K562 (cell line): ENCODE measurements at regions not wholly inside any gene's neighbourhood (a gene's known extent, or its start where the extent isn't known, plus 50 kb on each side); places are given as distances from the start of the nearest gene placed in this dataset.

Experiments used
- ATAC-seq: fragments of 200-7000 bp; cut with Tn5 transposase; 3 replicates; pipeline ENCODE4 v1.9.1; 2020; ENCODE audit warnings: moderate library complexity
- BruUV-seq: library from RNA; stranded (reverse); fragments of 400-500 nt; replicated peaks from 2 replicates; lab custom pipeline; 2021; lab: Mats Ljungman, UMichigan
- CTCF ChIA-PET: fragments of 300-600 bp; formaldehyde crosslinking; extraction: SDS; loops from one replicate; lab custom pipeline; 2021; ENCODE audit warnings: low intra/inter-chr PET ratio; lab: Yijun Ruan, JAX
- POLR2A ChIA-PET: fragments of 300-600, 350-650 bp; sonication (Branson Sonifier 250); formaldehyde crosslinking; extraction: SDS; loops from one replicate; lab custom pipeline; 2021; ENCODE audit warnings: antibody characterized with exemption, inconsistent platforms; lab: Yijun Ruan, JAX
- DNase-seq, 4 experiments: peaks; one replicate each; pipeline versions ENCODE4 v3.0.0 to v3.0.0-alpha.2; 2011 to 2018; ENCODE audit warnings: low spot score in 3 of 4, mixed read lengths in 3 of 4; ENCODE audit errors: extremely low read depth in 1 of 4
- FAIRE-seq: peaks from 2 replicates; lab custom pipeline; 2011; peaks lifted over from hg19 to GRCh38; lab: Jason Lieb, UNC
- H2AFZ ChIP-seq: 2 replicates; pipeline ENCODE4 v1.6.0; 2011; ENCODE audit warnings: low read depth, low read length, control low read depth, inconsistent platforms
- H3K27ac ChIP-seq: fragments of 200-600 bp; 3 replicates; pipeline ENCODE4 v1.8.0; 2011; ENCODE audit warnings: low read depth, mild to moderate bottlenecking, control low read depth, inconsistent platforms, low read length, moderate library complexity, mixed read lengths; ENCODE audit errors: extremely low read depth
- H3K27me3 ChIP-seq, 2 experiments: fragments of 300-600 bp in 1 of 2; 2 replicates in 1 of 2; 3 replicates in 1 of 2; pipeline versions ENCODE4 v1.6.0 to v1.8.0; 2011; ENCODE audit warnings: inconsistent platforms in 2 of 2, low read length in 2 of 2, mild to moderate bottlenecking in 1 of 2, mixed read lengths in 1 of 2, moderate library complexity in 1 of 2; ENCODE audit not compliant: control insufficient read depth in 2 of 2, insufficient read depth in 2 of 2
- H3K36me3 ChIP-seq: fragments of 300-600 bp; 3 replicates; pipeline ENCODE4 v1.8.0; 2011; ENCODE audit warnings: mild to moderate bottlenecking, low read length, inconsistent platforms; ENCODE audit not compliant: control insufficient read depth, insufficient read depth
- H3K4me1 ChIP-seq, 2 experiments: fragments of 200-600 bp in 1 of 2; replicated peaks in 1 of 2; 2 replicates in 1 of 2; 3 replicates in 1 of 2; pipeline versions ENCODE4 v1.5.1 to v1.8.0; 2011; ENCODE audit warnings: inconsistent platforms in 2 of 2, low read length in 2 of 2, mild to moderate bottlenecking in 1 of 2, mixed read lengths in 1 of 2, moderate library complexity in 1 of 2; ENCODE audit not compliant: control insufficient read depth in 2 of 2, insufficient read depth in 2 of 2
- H3K4me2 ChIP-seq: 2 replicates; pipeline ENCODE4 v1.6.1; 2011; ENCODE audit warnings: low read length, control low read depth, inconsistent platforms, mixed read lengths; ENCODE audit not compliant: insufficient read depth
- H3K4me3 ChIP-seq: fragments of 200-600 bp; sonication (generic), shearing (Covaris generic); 2 replicates; pipeline ENCODE4 v1.5.1; 2016; ENCODE audit warnings: control low read depth, inconsistent platforms
- H3K79me2 ChIP-seq: fragments of 200-600 bp; 3 replicates; pipeline ENCODE4 v1.8.0; 2011; ENCODE audit warnings: low read length, inconsistent platforms; ENCODE audit not compliant: control insufficient read depth, insufficient read depth
- H3K9ac ChIP-seq, 2 experiments: 2 replicates each; pipeline versions ENCODE4 v1.6.0 to v1.6.1; 2011; ENCODE audit warnings: low read depth in 2 of 2, low read length in 2 of 2, control low read depth in 1 of 2, inconsistent platforms in 1 of 2, mild to moderate bottlenecking in 1 of 2, mixed read lengths in 1 of 2; ENCODE audit not compliant: insufficient read depth in 1 of 2
- H3K9me1 ChIP-seq: one replicate; pipeline ENCODE4 v1.6.0; 2011; ENCODE audit warnings: inconsistent platforms, mild to moderate bottlenecking, low read length, moderate library complexity; ENCODE audit not compliant: control insufficient read depth, insufficient read depth
- H3K9me3 ChIP-seq: replicated peaks from 2 replicates; pipeline ENCODE4 v1.5.1; 2011; ENCODE audit warnings: low read depth, low read length, inconsistent platforms; ENCODE audit not compliant: control insufficient read depth, insufficient read depth
- H4K20me1 ChIP-seq: replicated peaks from 2 replicates; pipeline ENCODE4 v1.6.1; 2011; ENCODE audit warnings: low read length, inconsistent platforms, mixed read lengths; ENCODE audit not compliant: control insufficient read depth, insufficient read depth
- ATF4 ChIP-seq: fragments of 450-650 bp; formaldehyde crosslinking; IDR thresholded peaks from 2 replicates; pipeline ENCODE4 v1.4.0; 2022; ENCODE audit warnings: mild to moderate bottlenecking, moderate library complexity
- BRF1 ChIP-seq: IDR thresholded peaks from 3 replicates; pipeline ENCODE4 v1.6.1; 2011; ENCODE audit warnings: borderline replicate concordance, mild to moderate bottlenecking; ENCODE audit not compliant: insufficient read length; ENCODE audit errors: extremely low read depth
- CBX3 ChIP-seq, 2 experiments: IDR thresholded peaks; 1 replicate in 1 of 2; 2 replicates in 1 of 2; pipeline ENCODE4 v1.6.1; 2012; ENCODE audit warnings: inconsistent platforms in 2 of 2, low read length in 2 of 2, borderline replicate concordance in 1 of 2, control low read depth in 1 of 2
- ETV1 ChIP-seq: fragments of 450-650 bp; conservative IDR thresholded peaks from 2 replicates; pipeline ENCODE4 v1.6.1; 2016; ENCODE audit warnings: missing genetic modification characterization, control low read depth, low read depth, missing compliant biosample characterization
- GABPA ChIP-seq: fragments of 200-800 bp; sonication (Bioruptor generic); conservative IDR thresholded peaks from 2 replicates; pipeline ENCODE4 v1.6.1; 2016; ENCODE audit warnings: low read depth, missing genetic modification characterization, missing compliant biosample characterization
- GATA2 ChIP-seq: sonication (generic); formaldehyde crosslinking; IDR thresholded peaks from 2 replicates; pipeline ENCODE4 v1.4.0; 2020; ENCODE audit warnings: mild to moderate bottlenecking, missing genetic modification reagents
- ILF3 ChIP-seq: fragments of 450-650 bp; IDR thresholded peaks from 2 replicates; pipeline ENCODE4 v1.6.1; 2018; ENCODE audit warnings: antibody characterized with exemption, mild to moderate bottlenecking, moderate library complexity, borderline replicate concordance
- KDM5B ChIP-seq: fragments of 200-600 bp; sonication (generic); IDR thresholded peaks from 2 replicates; pipeline ENCODE4 v1.6.1; 2012; ENCODE audit warnings: low read depth, mild to moderate bottlenecking, moderate library complexity, low read length, control low read depth, inconsistent platforms; ENCODE audit not compliant: insufficient replicate concordance
- MAFK ChIP-seq: IDR thresholded peaks from 2 replicates; pipeline ENCODE4 v1.6.1; 2011; ENCODE audit warnings: low read length, improper control_type of control experiment
- MEIS2 ChIP-seq: fragments of 450-650 bp; IDR thresholded peaks from 2 replicates; pipeline ENCODE4 v1.6.1; 2014; ENCODE audit warnings: mild to moderate bottlenecking; ENCODE audit not compliant: partially characterized antibody
- PCBP2 ChIP-seq: fragments of 200-400 bp; formaldehyde crosslinking; IDR thresholded peaks from 2 replicates; pipeline ENCODE4 v1.6.1; 2018; ENCODE audit warnings: low read length, low read depth, mild to moderate bottlenecking, moderate library complexity; ENCODE audit not compliant: poor library complexity, severe bottlenecking
- POLR2AphosphoS5 ChIP-seq: IDR thresholded peaks from 2 replicates; pipeline ENCODE4 v1.6.1; 2011; ENCODE audit warnings: mild to moderate bottlenecking, low read depth, low read length, moderate library complexity; ENCODE audit not compliant: control insufficient read depth, insufficient read depth
- POLR2H ChIP-seq: IDR thresholded peaks from 2 replicates; pipeline ENCODE4 v1.6.1; 2016; ENCODE audit warnings: missing genetic modification characterization, low read depth, mild to moderate bottlenecking, control low read depth, missing compliant biosample characterization, moderate library complexity
- RFX1 ChIP-seq: fragments of 450-650 bp; IDR thresholded peaks from 2 replicates; pipeline ENCODE4 v1.6.1; 2016; ENCODE audit warnings: mild to moderate bottlenecking, moderate library complexity
- SIRT6 ChIP-seq: IDR thresholded peaks from one replicate; pipeline ENCODE4 v1.6.1; 2012; ENCODE audit warnings: low read depth, mild to moderate bottlenecking, control low read depth, inconsistent platforms, low read length, moderate library complexity
- SRSF3 ChIP-seq: fragments of 200-400 bp; formaldehyde crosslinking; IDR thresholded peaks from 2 replicates; pipeline ENCODE4 v1.6.1; 2016; ENCODE audit warnings: mild to moderate bottlenecking, low read length, moderate library complexity; ENCODE audit not compliant: insufficient read depth
- YBX1 ChIP-seq: fragments of 450-650 bp; IDR thresholded peaks from 2 replicates; pipeline ENCODE4 v1.7.1; 2016; ENCODE audit warnings: mild to moderate bottlenecking
- ZC3H4 ChIP-seq: sonication (generic); formaldehyde crosslinking; IDR thresholded peaks from 2 replicates; pipeline ENCODE4 v1.9.0; 2021; ENCODE audit warnings: missing genetic modification reagents, borderline replicate concordance
- ZNF398 ChIP-seq: fragments of 250-450 bp; sonication (Bioruptor Pico); IDR thresholded peaks from 2 replicates; pipeline ENCODE4 v1.8.0; 2021; ENCODE audit warnings: moderate library complexity, mild to moderate bottlenecking, inconsistent platforms
- ZNF41 ChIP-seq: fragments of 250-450 bp; sonication (Bioruptor Pico); conservative IDR thresholded peaks from 2 replicates; pipeline ENCODE4 v1.4.0; 2020; ENCODE audit warnings: mild to moderate bottlenecking
- WGBS: fragments of 100-300 bp; shearing (Covaris generic); methylation state at CpG from one replicate; pipeline ENCODE4 v1.1.6; 2016; ENCODE audit warnings: low coverage, mixed read lengths; ENCODE audit not compliant: insufficient coverage; ENCODE audit errors: missing lambda C conversion rate; 5-methylcytosine and 5-hydroxymethylcytosine counted together
- in situ Hi-C: fragments of 300-500 bp; cut with MboI; formaldehyde crosslinking; loops from 4 replicates; pipeline ENCODE4 v1.15.0; 2018; ENCODE audit warnings: inconsistent platforms, mixed read lengths
- intact Hi-C: fragments of 100-400 bp; cut with micrococcal nuclease; formaldehyde crosslinking; loops from 2 replicates; pipeline ENCODE4 v1.14.2; 2022

- 3% methylated on average over 12 of the region's 12 CpGs for WGBS
- BruUV-seq, result no TSS peak
- no peak for FAIRE-seq
- Histone ChIP-seq H2AFZ (peak overlapping the region; percentile 7; the same call in 1 of the 2 replicates), H3K9me1 (no peaks in the 10 kb centered on the region), H4K20me1 (no peaks in the 10 kb centered on the region; the same call in 1 of the 2 replicates), H3K79me2 (no peaks in the 10 kb centered on the region), H3K9me3 (no peaks in the 10 kb centered on the region), H3K27me3 (peaks cover 0 to 4% of the 10 kb centered on the region in 2 experiments; a peak in 1 of 5 replicates), H3K4me2 (peak overlapping the region; percentile 56; the same call in 1 of the 2 replicates), H3K4me1 (peaks cover 0 to 10% of the 10 kb centered on the region in 2 experiments; a peak in 2 of 5 replicates), H3K4me3 (no peak overlapping the region), H3K27ac (no peak overlapping the region), H3K9ac (no peak overlapping the region), H3K36me3 (no peaks in the 10 kb centered on the region)
- ATAC-seq, result peak; percentile 52; the same call in 2 of the 3 replicates
- intact Hi-C loops, result no loop called here
- peak in 1 of 4 experiments; percentile 6 for DNase-seq
- ChIA-PET CTCF (no interaction called here), POLR2A (no interaction called here)
- in situ Hi-C loops, result no loop called here
- TF ChIP-seq GABPA (tag) (peak; percentile 69), BRF1 (no peak), ZNF398 (CRISPR knock-in tag) (no peak), MAFK (no peak), SIRT6 (no peak), GATA2 (CRISPR knock-in tag) (no peak), ETV1 (tag) (peak; percentile 49; the same call in 1 of the 2 replicates), MEIS2 (no peak), ATF4 (no peak), YBX1 (no peak), KDM5B (no peak), POLR2AphosphoS5 (no peak), RFX1 (peak; percentile 79), PCBP2 (no peak), ZNF41 (CRISPR knock-in tag) (no peak), ZC3H4 (CRISPR knock-in tag) (no peak), POLR2H (tag) (peak; percentile 25; the same call in 1 of the 2 replicates), SRSF3 (no peak), ILF3 (no peak), CBX3 (IDR thresholded peaks at IDR 0.05; ENCODE audit: borderline replicate concordance in 1 of 2, low read length in 2 of 2) (no peak)
These were observed 121.1 kb upstream of the XYLT1 start for GRCh38 chr16:17591655-17592405.
